Sigmoid colon (tissue), 4 donors: ENCODE measurements at regions not wholly inside any gene's neighbourhood (a gene's known extent, or its start where the extent isn't known, plus 50 kb on each side); places are given as distances from the start of the nearest gene placed in this dataset.

Source experiments
- EP300 ChIP-seq, 4 donors: sonication (generic); formaldehyde crosslinking; IDR thresholded peaks; one replicate each; pipeline ENCODE4 v1.6.1; 2017; ENCODE audit warnings: antibody characterized with exemption in 4 of 4
- POLR2A ChIP-seq, 2 donors: fragments of 450-650 bp; IDR thresholded peaks; one replicate each; pipeline ENCODE4 v1.6.1; 2016; ENCODE audit warnings: antibody characterized with exemption in 2 of 2, mild to moderate bottlenecking in 2 of 2, moderate library complexity in 2 of 2
- TF ChIP-seq, protein P1 (sequence below), 4 experiments: fragments of 450-650 bp in 3 of 4; fragments of 200-600 bp in 1 of 4; IDR thresholded peaks; one replicate each; pipeline ENCODE4 v1.5.1; 2016 to 2019; ENCODE audit warnings: antibody characterized with exemption in 4 of 4, mild to moderate bottlenecking in 3 of 4, moderate library complexity in 2 of 4

- TF ChIP-seq, protein P1, sequence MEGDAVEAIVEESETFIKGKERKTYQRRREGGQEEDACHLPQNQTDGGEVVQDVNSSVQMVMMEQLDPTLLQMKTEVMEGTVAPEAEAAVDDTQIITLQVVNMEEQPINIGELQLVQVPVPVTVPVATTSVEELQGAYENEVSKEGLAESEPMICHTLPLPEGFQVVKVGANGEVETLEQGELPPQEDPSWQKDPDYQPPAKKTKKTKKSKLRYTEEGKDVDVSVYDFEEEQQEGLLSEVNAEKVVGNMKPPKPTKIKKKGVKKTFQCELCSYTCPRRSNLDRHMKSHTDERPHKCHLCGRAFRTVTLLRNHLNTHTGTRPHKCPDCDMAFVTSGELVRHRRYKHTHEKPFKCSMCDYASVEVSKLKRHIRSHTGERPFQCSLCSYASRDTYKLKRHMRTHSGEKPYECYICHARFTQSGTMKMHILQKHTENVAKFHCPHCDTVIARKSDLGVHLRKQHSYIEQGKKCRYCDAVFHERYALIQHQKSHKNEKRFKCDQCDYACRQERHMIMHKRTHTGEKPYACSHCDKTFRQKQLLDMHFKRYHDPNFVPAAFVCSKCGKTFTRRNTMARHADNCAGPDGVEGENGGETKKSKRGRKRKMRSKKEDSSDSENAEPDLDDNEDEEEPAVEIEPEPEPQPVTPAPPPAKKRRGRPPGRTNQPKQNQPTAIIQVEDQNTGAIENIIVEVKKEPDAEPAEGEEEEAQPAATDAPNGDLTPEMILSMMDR (IDR thresholded peaks at IDR 0.05): no peak
- TF ChIP-seq POLR2A (IDR thresholded peaks at IDR 0.05) (no peak), EP300 (IDR thresholded peaks at IDR 0.05) (no peak)
Measured at GRCh38 chr6:9978480-9978879, 436.4 kb downstream of the TFAP2A start.
